T-cell (primary cell): ENCODE measurements at regions not wholly inside any gene's neighbourhood (a gene's known extent, or its start where the extent isn't known, plus 50 kb on each side); places are given as distances from the start of the nearest gene placed in this dataset.

Experiments used
- ATAC-seq, 4 experiments: fragments of 200-7000 bp in 3 of 4; fragments of 150-1000 bp in 1 of 4; cut with Tn5 transposase; replicated peaks in 1 of 4; 1 replicate in 3 of 4; 2 replicates in 1 of 4; pipeline ENCODE4 v1.10.0; 2021; ENCODE audit warnings: moderate library complexity in 3 of 4, mild to moderate bottlenecking in 2 of 4, moderate number of reproducible peaks in 1 of 4
- CTCF ChIA-PET, 2 donors: fragments of 300-600 bp; sonication (Branson Sonifier 250); formaldehyde crosslinking; loops; one replicate each; lab custom pipeline; 2022; ENCODE audit warnings: antibody characterized with exemption in 2 of 2; lab: Charles Lee
- POLR2A ChIA-PET, 2 donors: fragments of 300-600 bp; sonication (Branson Sonifier 250); formaldehyde crosslinking; loops; one replicate each; lab custom pipeline; 2022; ENCODE audit warnings: antibody characterized with exemption in 2 of 2; lab: Charles Lee
- DNase-seq, 35 experiments: peaks; one replicate each; pipeline versions ENCODE4 v3.0.0 to v3.0.0-alpha.2; 2013 to 2023
- H3K27ac ChIP-seq: one replicate; pipeline ENCODE4 v1.5.1; 2013; ENCODE audit warnings: low read length
- H3K27me3 ChIP-seq, 2 experiments: replicated peaks in 1 of 2; 1 replicate in 1 of 2; 2 replicates in 1 of 2; pipeline versions ENCODE4 v1.6.1 to v1.7.0; 2013; ENCODE audit warnings: low read length in 1 of 2, mixed read lengths in 1 of 2; ENCODE audit not compliant: control insufficient read depth in 2 of 2, insufficient read depth in 2 of 2; ENCODE audit errors: extremely low read depth in 1 of 2
- H3K36me3 ChIP-seq, 2 donors: 1 replicate in 1 of 2; 2 replicates in 1 of 2; pipeline versions ENCODE4 v1.6.1 to v1.7.0; 2013; ENCODE audit warnings: low read length in 1 of 2; ENCODE audit not compliant: control insufficient read depth in 2 of 2, insufficient read depth in 1 of 2; ENCODE audit errors: extremely low read depth in 1 of 2
- H3K4me1 ChIP-seq, 2 experiments: 1 replicate in 1 of 2; 2 replicates in 1 of 2; pipeline versions ENCODE4 v1.6.1 to v1.7.0; 2013; ENCODE audit warnings: low read length in 2 of 2, mixed read lengths in 1 of 2; ENCODE audit not compliant: insufficient read depth in 2 of 2, control insufficient read depth in 1 of 2; ENCODE audit errors: extremely low read depth in 1 of 2
- H3K4me3 ChIP-seq, 2 donors: 1 replicate in 1 of 2; 2 replicates in 1 of 2; pipeline versions ENCODE4 v1.5.1 to v1.7.0; 2013; ENCODE audit warnings: mild to moderate bottlenecking in 2 of 2, low read length in 1 of 2, moderate library complexity in 1 of 2; ENCODE audit not compliant: control insufficient read depth in 1 of 2; ENCODE audit errors: extremely low read depth in 1 of 2
- H3K9me3 ChIP-seq: 2 replicates; pipeline ENCODE4 v1.7.0; 2013
- H3K27ac Mint-ChIP-seq, 2 donors: one replicate each; pipeline ENCODE4 v1.8.0; 2020 to 2021; ENCODE audit warnings: mild to moderate bottlenecking in 2 of 2, mixed read lengths in 2 of 2
- H3K27me3 Mint-ChIP-seq, 2 donors: one replicate each; pipeline ENCODE4 v1.8.0; 2021 to 2022; ENCODE audit warnings: mixed read lengths in 2 of 2
- H3K36me3 Mint-ChIP-seq: one replicate; pipeline ENCODE4 v1.8.0; 2021; ENCODE audit warnings: mixed read lengths
- H3K4me1 Mint-ChIP-seq, 3 donors: one replicate each; pipeline ENCODE4 v1.8.0; 2020 to 2022; ENCODE audit warnings: mixed read lengths in 3 of 3, mild to moderate bottlenecking in 1 of 3
- H3K4me3 Mint-ChIP-seq, 3 donors: one replicate each; pipeline ENCODE4 v1.8.0; 2020 to 2022; ENCODE audit warnings: mild to moderate bottlenecking in 3 of 3, mixed read lengths in 3 of 3, moderate library complexity in 3 of 3
- H3K9me3 Mint-ChIP-seq, 3 donors: one replicate each; pipeline ENCODE4 v1.8.0; 2020 to 2022; ENCODE audit warnings: mixed read lengths in 3 of 3
- WGBS: methylation state at CpG from one replicate; pipeline ENCODE4 v1.1.5; 2013; ENCODE audit warnings: missing lambda C conversion rate; ENCODE audit not compliant: insufficient coverage; 5-methylcytosine and 5-hydroxymethylcytosine counted together

DNA sequence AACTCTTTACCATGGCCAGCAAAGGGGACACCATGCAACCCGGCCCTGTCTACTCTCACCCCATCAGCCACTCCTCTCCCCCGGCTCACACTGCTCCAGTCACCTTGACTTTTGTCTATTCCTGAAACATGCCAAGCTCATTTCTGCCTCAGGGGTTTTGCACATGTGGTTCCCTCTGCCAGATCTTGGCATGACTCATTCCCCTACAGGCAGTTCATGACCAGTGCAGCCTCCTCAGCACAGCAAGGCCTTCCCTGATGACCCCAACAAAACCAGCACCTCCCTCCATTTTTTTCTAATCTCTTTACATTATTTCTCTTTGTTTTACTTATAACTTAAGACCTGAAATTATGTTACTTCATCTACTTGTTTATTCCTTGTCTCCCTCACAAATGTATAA is 58.6 kb upstream of the GJB5 start:
- Histone ChIP-seq H3K4me3 (no peak overlapping the region), H3K27me3 (peaks cover 0 to 26% of the 10 kb centered on the region in 2 experiments), H3K4me1 (no peaks in the 10 kb centered on the region), H3K36me3 (no peaks in the 10 kb centered on the region), H3K27ac (no peak overlapping the region), H3K9me3 (no peaks in the 10 kb centered on the region)
- Mint-ChIP-seq H3K27me3 (peaks cover 24 to 38% of the 10 kb centered on the region in 2 donors), H3K4me3 (no peak overlapping the region), H3K9me3 (peaks cover 0 to 2% (median 0%) of the 10 kb centered on the region in 3 donors), H3K36me3 (no peaks in the 10 kb centered on the region), H3K4me1 (no peaks in the 10 kb centered on the region), H3K27ac (no peak overlapping the region)
- ATAC-seq (no peak), DNase-seq (no peak)
- ChIA-PET CTCF (no interaction called here), POLR2A (no interaction called here)
- WGBS = 100% methylated on average over 1 of the region's 2 CpGs

DNA sequence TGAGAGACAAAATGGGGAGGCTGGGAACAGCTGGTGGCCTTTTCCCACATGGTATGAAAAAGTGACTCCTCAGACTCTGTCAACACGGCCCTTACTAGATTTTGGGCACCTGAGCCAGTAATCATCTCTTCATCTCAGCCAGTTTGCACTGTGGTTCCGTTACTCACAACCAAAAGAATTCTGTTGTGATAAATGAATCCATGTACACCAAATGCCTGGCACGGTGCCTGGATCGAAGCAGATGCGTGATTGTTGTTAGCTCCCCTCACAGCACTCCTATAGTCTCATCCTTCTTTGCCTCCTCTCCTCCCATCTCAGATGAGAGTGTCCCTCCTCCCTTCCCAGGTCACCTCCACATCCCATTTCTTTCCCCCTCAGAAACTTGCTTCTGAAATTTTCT is 57.9 kb upstream of the GJB5 start:
- Mint-ChIP-seq H3K36me3 (no peaks in the 10 kb centered on the region), H3K9me3 (peaks cover 0 to 2% (median 0%) of the 10 kb centered on the region in 3 donors), H3K4me3 (no peak overlapping the region), H3K27me3 (peaks cover 22 to 34% of the 10 kb centered on the region in 2 donors), H3K4me1 (no peaks in the 10 kb centered on the region), H3K27ac (no peak overlapping the region)
- WGBS = 82% methylated on average over 4 of the region's 5 CpGs
- no peak overlapping the region for H3K4me3 ChIP-seq
- ATAC-seq (no peak), DNase-seq (no peak)
- H3K9me3 ChIP-seq = no peaks in the 10 kb centered on the region
- POLR2A ChIA-PET = no interaction called here
- H3K27ac ChIP-seq = no peak overlapping the region
- CTCF ChIA-PET = no interaction called here
- H3K4me1 ChIP-seq = no peaks in the 10 kb centered on the region
- peaks cover 0 to 26% of the 10 kb centered on the region in 2 experiments for H3K27me3 ChIP-seq
- no peaks in the 10 kb centered on the region for H3K36me3 ChIP-seq

DNA sequence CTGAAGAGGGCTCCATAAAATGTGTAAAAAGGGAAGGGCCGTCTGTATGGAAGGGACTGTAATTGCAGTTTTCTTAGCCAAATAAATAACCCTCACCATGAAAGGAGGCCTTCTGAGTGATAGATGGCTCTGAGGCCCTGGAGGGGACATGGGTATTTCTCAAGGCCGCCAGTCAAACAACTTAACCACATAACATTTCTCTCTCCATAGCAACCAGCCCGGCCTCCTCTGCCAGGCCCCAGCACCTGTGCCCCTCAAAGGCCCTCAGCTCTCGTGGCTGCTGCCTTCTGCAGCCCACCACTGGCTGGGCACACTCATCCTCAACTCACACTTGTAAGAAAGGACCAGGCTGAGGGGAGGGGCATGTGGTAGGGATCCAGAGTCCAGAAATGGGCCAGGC is 57.0 kb upstream of the GJB5 start:
- Histone ChIP-seq H3K27ac (no peak overlapping the region), H3K27me3 (peaks cover 0 to 24% of the 10 kb centered on the region in 2 experiments), H3K36me3 (no peaks in the 10 kb centered on the region), H3K9me3 (no peaks in the 10 kb centered on the region), H3K4me3 (no peak overlapping the region), H3K4me1 (no peaks in the 10 kb centered on the region)
- Mint-ChIP-seq H3K4me3 (no peak overlapping the region), H3K4me1 (no peaks in the 10 kb centered on the region), H3K27me3 (peaks cover 22 to 39% of the 10 kb centered on the region in 2 donors), H3K9me3 (peaks cover 0 to 2% (median 0%) of the 10 kb centered on the region in 3 donors), H3K36me3 (no peaks in the 10 kb centered on the region), H3K27ac (no peak overlapping the region)
- ChIA-PET CTCF (no interaction called here), POLR2A (no interaction called here)
- ATAC-seq = no peak
- no CpG with 5 or more reads among the region's 4 CpGs for WGBS
- no peak for DNase-seq

DNA sequence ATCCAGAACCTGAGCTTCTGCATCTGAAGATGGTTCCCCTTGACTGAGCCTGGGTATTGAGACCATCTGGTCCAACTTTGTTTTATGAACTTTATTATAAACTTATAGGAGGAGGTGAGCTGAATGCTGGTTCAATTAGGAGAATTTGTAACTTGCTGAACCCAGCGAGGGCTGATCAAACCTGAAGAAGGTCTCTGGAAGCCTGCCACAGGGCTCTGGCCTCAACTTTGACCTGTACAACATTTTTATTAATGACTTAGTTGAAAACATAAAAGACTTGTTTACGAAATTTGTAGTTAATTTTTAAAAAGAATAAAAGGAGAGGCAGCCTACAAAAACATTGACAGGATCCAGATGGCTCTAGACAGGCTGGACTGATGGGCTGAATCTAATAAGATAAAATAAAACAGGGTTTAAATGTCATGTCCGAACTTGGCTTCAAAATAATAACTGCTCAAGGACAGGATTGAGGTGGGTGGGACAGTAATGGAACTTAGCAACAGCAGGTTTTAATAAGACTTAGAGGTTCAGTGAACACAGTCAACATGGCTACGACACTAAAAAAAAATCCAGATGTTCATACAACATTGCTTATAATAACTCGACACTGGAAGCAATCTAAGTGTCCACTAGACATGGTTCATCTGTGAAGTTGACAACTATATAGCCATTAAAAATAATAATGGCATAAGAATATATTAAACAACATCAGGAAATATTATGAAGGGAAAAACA is 53.4 kb upstream of the GJB5 start:
- no peaks in the 10 kb centered on the region for H3K36me3 ChIP-seq
- no peak overlapping the region for H3K4me3 Mint-ChIP-seq
- H3K9me3 ChIP-seq = no peaks in the 10 kb centered on the region
- ChIA-PET POLR2A (no interaction called here), CTCF (no interaction called here)
- no peak overlapping the region for H3K27ac Mint-ChIP-seq
- no peak for ATAC-seq
- no peaks in the 10 kb centered on the region for H3K4me1 Mint-ChIP-seq
- DNase-seq = no peak
- no peak overlapping the region for H3K27ac ChIP-seq
- H3K36me3 Mint-ChIP-seq = no peaks in the 10 kb centered on the region
- no peak overlapping the region for H3K4me3 ChIP-seq
- no peaks in the 10 kb centered on the region for H3K4me1 ChIP-seq
- H3K27me3 Mint-ChIP-seq = peaks cover 31 to 34% of the 10 kb centered on the region in 2 donors
- no peaks in the 10 kb centered on the region for H3K9me3 Mint-ChIP-seq
- peaks cover 0 to 22% of the 10 kb centered on the region in 2 experiments for H3K27me3 ChIP-seq
- WGBS = 100% methylated on average over 1 of the region's 5 CpGs
